ENCODE measurements at regions not wholly inside any gene's neighbourhood (a gene's known extent, or its start where the extent isn't known, plus 50 kb on each side); places are given as distances from the start of the nearest gene placed in this dataset.
"Not testable (repeated sequence)": the region's sequence is repeated elsewhere in the genome, so short reads cannot be mapped to it uniquely, and the experiment has no call there.

- not testable (repeated sequence) for H4K20me1 ChIP-seq (ENCODE audit: insufficient read depth, low read length); H2AFZ ChIP-seq (ENCODE audit: low read length); H3K36me3 ChIP-seq (ENCODE audit: insufficient read depth, low read length); H3K4me1 ChIP-seq (ENCODE audit: insufficient read depth, low read length); H3K4me3 ChIP-seq (ENCODE audit: insufficient read depth, low read length); H3K4me2 ChIP-seq (ENCODE audit: insufficient read depth, low read length); H3K79me2 ChIP-seq (ENCODE audit: insufficient read depth, low read length); H3K9me3 ChIP-seq (ENCODE audit: low read depth, low read length); H3K27ac ChIP-seq (ENCODE audit: low read depth, low read length); H3K27me3 ChIP-seq (ENCODE audit: insufficient read depth, low read length); DNase-seq (ENCODE audit: insufficient read length, low spot score, missing footprints)
These were observed 52.3 kb upstream of the MARK1 start for GRCh38 chr1:220475608-220476007.

GRCh38 chr1:220475141-220475540 is 52.8 kb upstream of the MARK1 start:
- H3K27ac ChIP-seq (ENCODE audit: low read depth, low read length), result not testable (repeated sequence)

GRCh38 chr1:220473440-220473839 is 54.5 kb upstream of the MARK1 start:
- no peaks in the 10 kb centered on the region for H3K27me3 ChIP-seq (ENCODE audit: insufficient read depth, low read length)
- no peaks in the 10 kb centered on the region for H3K36me3 ChIP-seq (ENCODE audit: insufficient read depth, low read length)
- no peaks in the 10 kb centered on the region for H4K20me1 ChIP-seq (ENCODE audit: insufficient read depth, low read length)
- H3K4me1 ChIP-seq (ENCODE audit: insufficient read depth, low read length), result no peaks in the 10 kb centered on the region
- H3K27ac ChIP-seq (ENCODE audit: low read depth, low read length), result no peak overlapping the region
- H3K4me3 ChIP-seq (ENCODE audit: insufficient read depth, low read length), result no peak overlapping the region
- no peaks in the 10 kb centered on the region for H3K79me2 ChIP-seq (ENCODE audit: insufficient read depth, low read length)
- DNase-seq (ENCODE audit: insufficient read length, low spot score, missing footprints), result no peak
- no peak for TF ChIP-seq CTCF (IDR thresholded peaks at IDR 0.05; ENCODE audit: extremely low read depth, low read depth, low read length)
- no peak overlapping the region for H3K4me2 ChIP-seq (ENCODE audit: insufficient read depth, low read length)
- peaks cover 3% of the 10 kb centered on the region for H3K9me3 ChIP-seq (ENCODE audit: low read depth, low read length)
- H2AFZ ChIP-seq (ENCODE audit: low read length), result no peak overlapping the region

More at GRCh38 chr1:220475141-220475540, 52.8 kb upstream of the MARK1 start:
- H3K4me2 ChIP-seq (ENCODE audit: insufficient read depth, low read length); H3K79me2 ChIP-seq (ENCODE audit: insufficient read depth, low read length); H3K4me1 ChIP-seq (ENCODE audit: insufficient read depth, low read length); H2AFZ ChIP-seq (ENCODE audit: low read length); H4K20me1 ChIP-seq (ENCODE audit: insufficient read depth, low read length); H3K4me3 ChIP-seq (ENCODE audit: insufficient read depth, low read length); H3K27me3 ChIP-seq (ENCODE audit: insufficient read depth, low read length); H3K36me3 ChIP-seq (ENCODE audit: insufficient read depth, low read length); DNase-seq (ENCODE audit: insufficient read length, low spot score, missing footprints); H3K9me3 ChIP-seq (ENCODE audit: low read depth, low read length): not testable (repeated sequence)

- Histone ChIP-seq H4K20me1 (ENCODE audit: insufficient read depth, low read length) (no peaks in the 10 kb centered on the region), H3K4me1 (ENCODE audit: insufficient read depth, low read length) (no peaks in the 10 kb centered on the region), H3K27ac (ENCODE audit: low read depth, low read length) (no peak overlapping the region), H3K36me3 (ENCODE audit: insufficient read depth, low read length) (no peaks in the 10 kb centered on the region), H2AFZ (ENCODE audit: low read length) (no peak overlapping the region), H3K4me2 (ENCODE audit: insufficient read depth, low read length) (no peak overlapping the region), H3K4me3 (ENCODE audit: insufficient read depth, low read length) (no peak overlapping the region), H3K27me3 (ENCODE audit: insufficient read depth, low read length) (no peaks in the 10 kb centered on the region), H3K9me3 (ENCODE audit: low read depth, low read length) (no peaks in the 10 kb centered on the region), H3K79me2 (ENCODE audit: insufficient read depth, low read length) (no peaks in the 10 kb centered on the region)
- no peak for DNase-seq (ENCODE audit: insufficient read length, low spot score, missing footprints)
- no peak for TF ChIP-seq CTCF (IDR thresholded peaks at IDR 0.05; ENCODE audit: extremely low read depth, low read depth, low read length)
These were observed 65.2 kb upstream of the MARK1 start for GRCh38 chr1:220462752-220463151.

- Histone ChIP-seq H2AFZ (ENCODE audit: low read length) (no peak overlapping the region), H3K79me2 (ENCODE audit: insufficient read depth, low read length) (no peaks in the 10 kb centered on the region), H3K4me2 (ENCODE audit: insufficient read depth, low read length) (no peak overlapping the region), H3K4me3 (ENCODE audit: insufficient read depth, low read length) (no peak overlapping the region), H3K4me1 (ENCODE audit: insufficient read depth, low read length) (no peaks in the 10 kb centered on the region), H4K20me1 (ENCODE audit: insufficient read depth, low read length) (no peaks in the 10 kb centered on the region), H3K36me3 (ENCODE audit: insufficient read depth, low read length) (no peaks in the 10 kb centered on the region), H3K27ac (ENCODE audit: low read depth, low read length) (no peak overlapping the region), H3K9me3 (ENCODE audit: low read depth, low read length) (no peaks in the 10 kb centered on the region), H3K27me3 (ENCODE audit: insufficient read depth, low read length) (no peaks in the 10 kb centered on the region)
- TF ChIP-seq CTCF (IDR thresholded peaks at IDR 0.05; ENCODE audit: extremely low read depth, low read depth, low read length), result no peak
- DNase-seq (ENCODE audit: insufficient read length, low spot score, missing footprints), result no peak
These were observed 69.0 kb upstream of the MARK1 start for GRCh38 chr1:220458936-220459335.

All from osteoblast (primary cell).